Transverse colon (tissue), 4 donors: ENCODE measurements at regions not wholly inside any gene's neighbourhood (a gene's known extent, or its start where the extent isn't known, plus 50 kb on each side); places are given as distances from the start of the nearest gene placed in this dataset.

Experiments used
- DNase-seq: peaks from one replicate; pipeline ENCODE4 v3.0.0-alpha.2; 2019
- H3K27ac ChIP-seq, 4 donors: fragments of 200-600 bp; sonication (generic); 2 replicates each; pipeline ENCODE4 v1.5.1; 2016 to 2018; ENCODE audit warnings: inconsistent platforms in 4 of 4
- H3K27me3 ChIP-seq: fragments of 200-600 bp; sonication (generic); 2 replicates; pipeline ENCODE4 v1.5.1; 2017; ENCODE audit warnings: inconsistent platforms
- H3K36me3 ChIP-seq, 4 donors: fragments of 200-600 bp; sonication (generic); 2 replicates each; pipeline ENCODE4 v1.5.1; 2017 to 2019; ENCODE audit warnings: inconsistent platforms in 4 of 4
- H3K4me1 ChIP-seq, 4 donors: fragments of 200-600 bp; sonication (generic); 2 replicates each; pipeline ENCODE4 v1.5.1; 2017 to 2020; ENCODE audit warnings: inconsistent platforms in 4 of 4
- H3K4me3 ChIP-seq, 4 donors: fragments of 200-600 bp; sonication (generic); 1 replicate in 1 of 4; 2 replicates in 3 of 4; pipeline versions ENCODE4 v1.5.1 to v1.6.1; 2017 to 2019; ENCODE audit warnings: inconsistent platforms in 4 of 4
- H3K9me3 ChIP-seq, 2 donors: fragments of 200-600 bp; sonication (generic); 2 replicates each; pipeline ENCODE4 v1.5.1; 2017 to 2019; ENCODE audit warnings: inconsistent platforms in 2 of 2
- CTCF ChIP-seq, 5 experiments: fragments of 200-600 bp in 3 of 5; fragments of 450-650 bp in 2 of 5; sonication (generic) in 3 of 5; IDR thresholded peaks; 1 replicate in 2 of 5; 2 replicates in 3 of 5; pipeline ENCODE4 v1.5.1; 2016 to 2017; ENCODE audit warnings: antibody characterized with exemption in 5 of 5, inconsistent platforms in 3 of 5, mild to moderate bottlenecking in 2 of 5, moderate library complexity in 1 of 5
- EP300 ChIP-seq: sonication (generic); formaldehyde crosslinking; IDR thresholded peaks from one replicate; pipeline ENCODE4 v1.6.1; 2017; ENCODE audit warnings: antibody characterized with exemption, low read depth
- POLR2A ChIP-seq: fragments of 450-650 bp; IDR thresholded peaks from one replicate; pipeline ENCODE4 v1.6.1; 2016; ENCODE audit warnings: antibody characterized with exemption, mild to moderate bottlenecking, moderate library complexity
- POLR2AphosphoS5 ChIP-seq, 3 donors: sonication (generic); formaldehyde crosslinking; IDR thresholded peaks; one replicate each; pipeline ENCODE4 v1.6.1; 2016; ENCODE audit warnings: antibody characterized with exemption in 3 of 3
- WGBS, 2 donors: methylation state at CpG; one replicate each; pipeline ENCODE4 v1.1.5; 2018; ENCODE audit warnings: low coverage in 1 of 2; 5-methylcytosine and 5-hydroxymethylcytosine counted together
- in situ Hi-C, 4 donors: fragments of 200-750 bp; cut with MboI; loops; one replicate each; pipeline versions ENCODE4 v1.15.0 to v1.15.1; 2017; ENCODE audit warnings: low sequenced_read_pairs in 3 of 4, low pct_ligation_motif_present in 1 of 4, low pct_unique_long_range_greater_than_20kb in 1 of 4
- intact Hi-C: fragments of 100-400 bp; cut with DNase I; formaldehyde crosslinking; loops from one replicate; pipeline ENCODE4 v1.15.1; 2023; ENCODE audit warnings: low total_unique reads

- no peak overlapping the region for H3K4me3 ChIP-seq
- intact Hi-C loops (no loop called here), in situ Hi-C loops (no loop called here)
- H3K9me3 ChIP-seq, result no peaks in the 10 kb centered on the region
- no peaks in the 10 kb centered on the region for H3K36me3 ChIP-seq
- no peak for DNase-seq
- no peaks in the 10 kb centered on the region for H3K27me3 ChIP-seq
- H3K4me1 ChIP-seq, result no peaks in the 10 kb centered on the region
- no peak overlapping the region for H3K27ac ChIP-seq
- no peak for TF ChIP-seq EP300
- WGBS, 2 donors, result 74 to 82% methylated on average over 5 of the region's 5 CpGs
Measured at GRCh38 chr2:150700666-150701580, 213.5 kb upstream of the RND3 start.

- intact Hi-C loops, result no loop called here
- Histone ChIP-seq H3K27ac (no peak overlapping the region), H3K27me3 (no peaks in the 10 kb centered on the region), H3K4me3 (no peak overlapping the region), H3K36me3 (no peaks in the 10 kb centered on the region), H3K9me3 (no peaks in the 10 kb centered on the region), H3K4me1 (no peaks in the 10 kb centered on the region)
- no peak for TF ChIP-seq CTCF (IDR thresholded peaks at IDR 0.05)
- TF ChIP-seq POLR2AphosphoS5 (IDR thresholded peaks at IDR 0.05), result no peak
- no peak for TF ChIP-seq POLR2A
- TF ChIP-seq EP300, result no peak
- in situ Hi-C loops, result no loop called here
- no peak for DNase-seq
- WGBS, 2 donors, result 50 to 65% methylated on average over 1 of the region's 1 CpG
Measured at GRCh38 chr2:150699218-150699617, 211.8 kb upstream of the RND3 start.

- TF ChIP-seq POLR2AphosphoS5 (IDR thresholded peaks at IDR 0.05) (no peak), CTCF (IDR thresholded peaks at IDR 0.05) (no peak), EP300 (no peak), POLR2A (no peak)
- in situ Hi-C loops (no loop called here), intact Hi-C loops (no loop called here)
- H3K4me3 ChIP-seq, result no peak overlapping the region
- peak overlapping the region in 3 of 4 donors; percentile 16 to 40 (median 21) for H3K27ac ChIP-seq
- H3K4me1 ChIP-seq, result no peaks in the 10 kb centered on the region
- H3K27me3 ChIP-seq, result no peaks in the 10 kb centered on the region
- no peak for DNase-seq
- H3K36me3 ChIP-seq, result no peaks in the 10 kb centered on the region
- H3K9me3 ChIP-seq, result no peaks in the 10 kb centered on the region
- WGBS, 2 donors, result 65 to 85% methylated on average over 2 of the region's 2 CpGs
Measured at GRCh38 chr2:150698016-150698661, 210.7 kb upstream of the RND3 start.

- no peak for DNase-seq
- no peaks in the 10 kb centered on the region for H3K4me1 ChIP-seq
- H3K9me3 ChIP-seq, result no peaks in the 10 kb centered on the region
- TF ChIP-seq EP300, result no peak
- no peak for TF ChIP-seq POLR2A
- no peak for TF ChIP-seq CTCF (IDR thresholded peaks at IDR 0.05)
- TF ChIP-seq POLR2AphosphoS5 (IDR thresholded peaks at IDR 0.05), result no peak
- no peaks in the 10 kb centered on the region for H3K27me3 ChIP-seq
- no peaks in the 10 kb centered on the region for H3K36me3 ChIP-seq
- intact Hi-C loops (no loop called here), in situ Hi-C loops (no loop called here)
- 73 to 74% methylated on average over 2 of the region's 2 CpGs for WGBS, 2 donors
- H3K27ac ChIP-seq, result peak overlapping the region in 3 of 4 donors; percentile 16 to 40 (median 21)
- no peak overlapping the region for H3K4me3 ChIP-seq
Measured at GRCh38 chr2:150697596-150697995, 210.1 kb upstream of the RND3 start.
